Activated CD4-positive, alpha-beta T cell treated with anti-CD3 and anti-CD28 coated beads, Interleukin-2, amount 10 ng/mL, durations not matched to agents 7 days and 5 days (primary cell): ENCODE measurements at regions not wholly inside any gene's neighbourhood (a gene's known extent, or its start where the extent isn't known, plus 50 kb on each side); places are given as distances from the start of the nearest gene placed in this dataset.
"Not testable (repeated sequence)": the region's sequence is repeated elsewhere in the genome, so short reads cannot be mapped to it uniquely, and the experiment has no call there.

ENCODE experiments used
- CTCF ChIA-PET: fragments of 350-600 bp; sonication (Branson Sonifier 250); formaldehyde crosslinking; loops from one replicate; lab custom pipeline; 2021; ENCODE audit warnings: antibody characterized with exemption; lab: Charles Lee
- POLR2A ChIA-PET: fragments of 350-600 bp; sonication (Branson Sonifier 250); formaldehyde crosslinking; loops from one replicate; lab custom pipeline; 2021; ENCODE audit warnings: antibody characterized with exemption; lab: Charles Lee
- DNase-seq: peaks from one replicate; pipeline ENCODE4 v3.0.0-alpha.2; 2020
- H3K27ac Mint-ChIP-seq: one replicate; pipeline ENCODE4 v1.8.0; 2021; ENCODE audit warnings: mild to moderate bottlenecking, moderate library complexity, mixed read lengths
- H3K27me3 Mint-ChIP-seq: one replicate; pipeline ENCODE4 v1.8.0; 2021; ENCODE audit warnings: mixed read lengths
- H3K36me3 Mint-ChIP-seq: one replicate; pipeline ENCODE4 v1.8.0; 2021; ENCODE audit warnings: low read depth, mixed read lengths
- H3K4me1 Mint-ChIP-seq: one replicate; pipeline ENCODE4 v1.8.0; 2021; ENCODE audit warnings: mixed read lengths
- H3K4me3 Mint-ChIP-seq: one replicate; pipeline ENCODE4 v1.8.0; 2021; ENCODE audit warnings: mild to moderate bottlenecking, moderate library complexity, mixed read lengths
- H3K9me3 Mint-ChIP-seq: one replicate; pipeline ENCODE4 v1.8.0; 2021; ENCODE audit warnings: mixed read lengths

GRCh38 chr13:56718791-56719190, 421.9 kb upstream of the PRR20A start:
- no peak for DNase-seq
- H3K4me3 Mint-ChIP-seq: no peak overlapping the region
- H3K36me3 Mint-ChIP-seq: no peaks in the 10 kb centered on the region
- H3K4me1 Mint-ChIP-seq: no peaks in the 10 kb centered on the region
- POLR2A ChIA-PET: no interaction called here
- no peak overlapping the region for H3K27ac Mint-ChIP-seq
- peaks cover 23% of the 10 kb centered on the region for H3K9me3 Mint-ChIP-seq
- H3K27me3 Mint-ChIP-seq: no peaks in the 10 kb centered on the region
- CTCF ChIA-PET: no interaction called here

- Mint-ChIP-seq H3K4me3 (no peak overlapping the region), H3K36me3 (no peaks in the 10 kb centered on the region), H3K9me3 (peaks cover 23% of the 10 kb centered on the region), H3K27me3 (no peaks in the 10 kb centered on the region), H3K27ac (no peak overlapping the region), H3K4me1 (no peaks in the 10 kb centered on the region)
- POLR2A ChIA-PET: no interaction called here
- DNase-seq: no peak
- CTCF ChIA-PET: interaction anchor here (0.8 kb wide), 1 partner anchor 10 kb away, joined by 3 read pairs; no protein-coding TSS in a partner anchor
Observed at GRCh38 chr13:56720841-56721240, 419.9 kb upstream of the PRR20A start.

- ChIA-PET POLR2A (no interaction called here), CTCF (no interaction called here)
- no peak overlapping the region for H3K27ac Mint-ChIP-seq
- H3K9me3 Mint-ChIP-seq: peaks cover 14% of the 10 kb centered on the region
- no peak overlapping the region for H3K4me3 Mint-ChIP-seq
- H3K4me1 Mint-ChIP-seq: no peaks in the 10 kb centered on the region
- H3K36me3 Mint-ChIP-seq: no peaks in the 10 kb centered on the region
- DNase-seq: no peak
- H3K27me3 Mint-ChIP-seq: no peaks in the 10 kb centered on the region
Observed at GRCh38 chr13:56735537-56735942, 405.2 kb upstream of the PRR20A start.

- Mint-ChIP-seq H3K36me3 (no peaks in the 10 kb centered on the region), H3K4me1 (no peaks in the 10 kb centered on the region), H3K9me3 (peaks cover 14% of the 10 kb centered on the region), H3K4me3 (no peak overlapping the region), H3K27ac (no peak overlapping the region), H3K27me3 (no peaks in the 10 kb centered on the region)
- ChIA-PET CTCF (no interaction called here), POLR2A (no interaction called here)
- no peak for DNase-seq
Observed at GRCh38 chr13:56736966-56737365, 403.8 kb upstream of the PRR20A start.

GRCh38 chr13:56752636-56753035, 388.1 kb upstream of the PRR20A start:
- H3K27ac Mint-ChIP-seq: no peak overlapping the region
- H3K9me3 Mint-ChIP-seq: peaks cover 8% of the 10 kb centered on the region
- no peak for DNase-seq
- no peaks in the 10 kb centered on the region for H3K27me3 Mint-ChIP-seq
- ChIA-PET CTCF (interaction anchor here (0.6 kb wide), 1 partner anchor 155 kb away, joined by 3 read pairs; no protein-coding TSS in a partner anchor), POLR2A (no interaction called here)
- H3K36me3 Mint-ChIP-seq: no peaks in the 10 kb centered on the region
- H3K4me3 Mint-ChIP-seq: no peak overlapping the region
- H3K4me1 Mint-ChIP-seq: no peaks in the 10 kb centered on the region

- ChIA-PET POLR2A (no interaction called here), CTCF (no interaction called here)
- H3K4me3 Mint-ChIP-seq: no peak overlapping the region
- DNase-seq: no peak
- no peaks in the 10 kb centered on the region for H3K27me3 Mint-ChIP-seq
- H3K4me1 Mint-ChIP-seq: no peaks in the 10 kb centered on the region
- H3K36me3 Mint-ChIP-seq: no peaks in the 10 kb centered on the region
- peaks cover 11% of the 10 kb centered on the region for H3K9me3 Mint-ChIP-seq
- H3K27ac Mint-ChIP-seq: no peak overlapping the region
Observed at GRCh38 chr13:56755181-56755935, 385.4 kb upstream of the PRR20A start.

GRCh38 chr13:56763333-56763732, 377.4 kb upstream of the PRR20A start:
- H3K36me3 Mint-ChIP-seq, H3K27ac Mint-ChIP-seq, H3K4me1 Mint-ChIP-seq, DNase-seq, POLR2A ChIA-PET, CTCF ChIA-PET, H3K27me3 Mint-ChIP-seq, H3K4me3 Mint-ChIP-seq: not testable (repeated sequence)
- H3K9me3 Mint-ChIP-seq: peaks cover 31% of the 10 kb centered on the region

GRCh38 chr13:56773148-56773547, 367.6 kb upstream of the PRR20A start:
- Mint-ChIP-seq H3K4me3 (no peak overlapping the region), H3K27me3 (no peaks in the 10 kb centered on the region), H3K36me3 (no peaks in the 10 kb centered on the region), H3K9me3 (peaks cover 13% of the 10 kb centered on the region), H3K4me1 (no peaks in the 10 kb centered on the region), H3K27ac (no peak overlapping the region)
- ChIA-PET POLR2A (no interaction called here), CTCF (no interaction called here)
- DNase-seq: no peak

GRCh38 chr13:56789527-56789926, 351.2 kb upstream of the PRR20A start:
- Mint-ChIP-seq H3K4me3 (no peak overlapping the region), H3K27ac (no peak overlapping the region), H3K36me3 (no peaks in the 10 kb centered on the region), H3K27me3 (no peaks in the 10 kb centered on the region), H3K4me1 (no peaks in the 10 kb centered on the region), H3K9me3 (peaks cover 5% of the 10 kb centered on the region)
- POLR2A ChIA-PET: no interaction called here
- no peak for DNase-seq
- CTCF ChIA-PET: no interaction called here

- POLR2A ChIA-PET: no interaction called here
- Mint-ChIP-seq H3K9me3 (peaks cover 9% of the 10 kb centered on the region), H3K4me3 (no peak overlapping the region), H3K27ac (no peak overlapping the region), H3K4me1 (no peaks in the 10 kb centered on the region), H3K36me3 (no peaks in the 10 kb centered on the region), H3K27me3 (no peaks in the 10 kb centered on the region)
- DNase-seq: no peak
- CTCF ChIA-PET: no interaction called here
Observed at GRCh38 chr13:56837161-56837560, 303.6 kb upstream of the PRR20A start.

GRCh38 chr13:56850852-56851251, 289.9 kb upstream of the PRR20A start:
- Mint-ChIP-seq H3K4me1 (no peaks in the 10 kb centered on the region), H3K9me3 (peaks cover 2% of the 10 kb centered on the region), H3K4me3 (no peak overlapping the region), H3K36me3 (no peaks in the 10 kb centered on the region), H3K27ac (no peak overlapping the region), H3K27me3 (no peaks in the 10 kb centered on the region)
- ChIA-PET CTCF (no interaction called here), POLR2A (no interaction called here)
- no peak for DNase-seq

- ChIA-PET CTCF (no interaction called here), POLR2A (no interaction called here)
- Mint-ChIP-seq H3K4me3 (no peak overlapping the region), H3K27me3 (no peaks in the 10 kb centered on the region), H3K27ac (no peak overlapping the region), H3K36me3 (no peaks in the 10 kb centered on the region), H3K9me3 (peaks cover 8% of the 10 kb centered on the region), H3K4me1 (no peaks in the 10 kb centered on the region)
- no peak for DNase-seq
Observed at GRCh38 chr13:56861476-56861875, 279.2 kb upstream of the PRR20A start.

GRCh38 chr13:56864451-56864850, 276.3 kb upstream of the PRR20A start:
- no peaks in the 10 kb centered on the region for H3K27me3 Mint-ChIP-seq
- no peak for DNase-seq
- H3K4me1 Mint-ChIP-seq: no peaks in the 10 kb centered on the region
- no peak overlapping the region for H3K27ac Mint-ChIP-seq
- H3K36me3 Mint-ChIP-seq: no peaks in the 10 kb centered on the region
- POLR2A ChIA-PET: no interaction called here
- H3K4me3 Mint-ChIP-seq: no peak overlapping the region
- H3K9me3 Mint-ChIP-seq: peaks cover 8% of the 10 kb centered on the region
- CTCF ChIA-PET: no interaction called here

GRCh38 chr13:56865416-56865815, 275.3 kb upstream of the PRR20A start:
- no peak for DNase-seq
- CTCF ChIA-PET: no interaction called here
- POLR2A ChIA-PET: no interaction called here
- no peak overlapping the region for H3K4me3 Mint-ChIP-seq
- H3K4me1 Mint-ChIP-seq: no peaks in the 10 kb centered on the region
- H3K9me3 Mint-ChIP-seq: peaks cover 8% of the 10 kb centered on the region
- no peaks in the 10 kb centered on the region for H3K36me3 Mint-ChIP-seq
- no peaks in the 10 kb centered on the region for H3K27me3 Mint-ChIP-seq
- H3K27ac Mint-ChIP-seq: no peak overlapping the region
